D721Med (cell line): ENCODE measurements at regions not wholly inside any gene's neighbourhood (a gene's known extent, or its start where the extent isn't known, plus 50 kb on each side); places are given as distances from the start of the nearest gene placed in this dataset.
"Not testable (repeated sequence)": the region's sequence is repeated elsewhere in the genome, so short reads cannot be mapped to it uniquely, and the experiment has no call there.

Experiments used
- DNase-seq: peaks from one replicate; pipeline ENCODE4 v3.0.0; 2011; ENCODE audit warnings: low spot score; ENCODE audit not compliant: insufficient read length
- FAIRE-seq: peaks from 2 replicates; lab custom pipeline; 2011; peaks lifted over from hg19 to GRCh38; lab: Jason Lieb, UNC
- TF ChIP-seq, protein P1 (sequence below): IDR thresholded peaks from 2 replicates; pipeline ENCODE4 v1.5.1; 2012; ENCODE audit warnings: mild to moderate bottlenecking, control low read depth; ENCODE audit not compliant: insufficient read depth; ENCODE audit errors: missing control alignments

- FAIRE-seq (no peak), DNase-seq (no peak)
- TF ChIP-seq, protein P1, sequence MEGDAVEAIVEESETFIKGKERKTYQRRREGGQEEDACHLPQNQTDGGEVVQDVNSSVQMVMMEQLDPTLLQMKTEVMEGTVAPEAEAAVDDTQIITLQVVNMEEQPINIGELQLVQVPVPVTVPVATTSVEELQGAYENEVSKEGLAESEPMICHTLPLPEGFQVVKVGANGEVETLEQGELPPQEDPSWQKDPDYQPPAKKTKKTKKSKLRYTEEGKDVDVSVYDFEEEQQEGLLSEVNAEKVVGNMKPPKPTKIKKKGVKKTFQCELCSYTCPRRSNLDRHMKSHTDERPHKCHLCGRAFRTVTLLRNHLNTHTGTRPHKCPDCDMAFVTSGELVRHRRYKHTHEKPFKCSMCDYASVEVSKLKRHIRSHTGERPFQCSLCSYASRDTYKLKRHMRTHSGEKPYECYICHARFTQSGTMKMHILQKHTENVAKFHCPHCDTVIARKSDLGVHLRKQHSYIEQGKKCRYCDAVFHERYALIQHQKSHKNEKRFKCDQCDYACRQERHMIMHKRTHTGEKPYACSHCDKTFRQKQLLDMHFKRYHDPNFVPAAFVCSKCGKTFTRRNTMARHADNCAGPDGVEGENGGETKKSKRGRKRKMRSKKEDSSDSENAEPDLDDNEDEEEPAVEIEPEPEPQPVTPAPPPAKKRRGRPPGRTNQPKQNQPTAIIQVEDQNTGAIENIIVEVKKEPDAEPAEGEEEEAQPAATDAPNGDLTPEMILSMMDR = no peak
These were observed 193.5 kb upstream of the NDUFV2 start for GRCh38 chr18:8908792-8909510.

GRCh38 chr18:8910186-8910822 is 192.2 kb upstream of the NDUFV2 start:
- DNase-seq (no peak), FAIRE-seq (no peak)
- TF ChIP-seq, protein P1 = no peak

DNA sequence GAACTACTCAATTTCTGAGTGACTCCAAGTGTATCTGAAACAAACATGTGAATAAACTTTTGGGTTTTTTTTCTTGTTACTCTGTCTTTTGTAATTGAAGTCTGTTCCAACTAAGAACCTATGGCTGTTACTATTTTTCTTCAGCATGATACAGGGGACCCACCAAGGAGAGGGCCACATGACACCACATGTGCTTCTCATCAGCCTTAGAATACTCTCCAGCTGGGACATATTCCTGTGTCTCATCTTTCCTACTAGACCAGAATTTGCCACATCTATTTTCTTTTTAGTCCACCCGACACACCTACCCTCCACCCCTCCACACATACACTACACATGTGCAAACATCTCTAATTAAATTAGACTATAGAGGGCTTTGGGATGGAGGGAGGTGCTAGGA is 191.7 kb upstream of the NDUFV2 start:
- no peak for FAIRE-seq

DNA sequence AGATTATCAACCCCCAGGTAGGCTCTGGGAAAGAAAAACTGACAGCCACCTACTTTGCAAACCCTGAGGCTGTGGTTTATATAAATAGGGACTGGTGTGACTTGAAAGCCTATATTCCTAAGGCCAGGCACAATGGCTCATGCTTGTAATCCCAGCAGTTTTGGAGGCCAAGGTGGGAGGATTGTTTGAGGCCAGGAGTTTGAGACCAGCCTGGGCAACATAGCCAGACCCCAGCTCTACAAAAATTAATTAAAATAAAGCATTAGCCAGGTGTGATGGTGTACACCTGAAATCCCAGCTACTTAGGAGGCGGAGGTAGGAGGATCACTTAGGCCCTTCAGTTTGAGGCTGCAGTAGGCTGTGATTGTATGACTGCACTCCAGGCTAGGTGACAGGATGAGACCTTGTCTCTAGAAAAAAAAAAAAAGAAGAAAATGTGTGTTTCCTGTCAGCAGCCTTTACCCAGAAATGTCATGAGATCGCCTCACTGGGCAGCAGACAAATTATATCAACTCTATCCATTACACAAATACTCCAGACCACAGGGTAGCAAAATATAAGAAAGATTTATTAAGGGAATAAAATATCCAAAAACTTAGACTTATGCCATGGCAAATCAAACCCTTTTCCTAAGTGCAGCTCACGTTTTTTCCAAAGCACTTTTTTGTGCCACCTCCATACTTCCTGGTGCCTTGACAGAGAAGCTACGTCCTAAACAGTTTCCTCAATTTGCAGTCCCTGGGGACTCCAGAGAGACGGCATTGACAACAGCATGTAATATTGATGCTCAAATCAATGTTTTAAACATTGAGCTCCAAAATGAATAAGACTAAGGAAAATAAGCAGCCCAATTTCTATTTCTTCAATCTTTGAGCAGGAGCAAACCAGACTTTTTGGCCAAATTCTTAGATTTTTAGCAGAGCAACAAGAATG is 190.8 kb upstream of the NDUFV2 start:
- FAIRE-seq = no peak
- DNase-seq = no peak
- TF ChIP-seq, protein P1 = no peak

More for the DNA sequence above, 191.7 kb upstream of the NDUFV2 start:
- no peak for DNase-seq
- TF ChIP-seq, protein P1 = no peak

- TF ChIP-seq, protein P1 = no peak
- DNase-seq = no peak
- no peak for FAIRE-seq
These were observed 189.9 kb upstream of the NDUFV2 start for GRCh38 chr18:8912348-8913326.

DNA sequence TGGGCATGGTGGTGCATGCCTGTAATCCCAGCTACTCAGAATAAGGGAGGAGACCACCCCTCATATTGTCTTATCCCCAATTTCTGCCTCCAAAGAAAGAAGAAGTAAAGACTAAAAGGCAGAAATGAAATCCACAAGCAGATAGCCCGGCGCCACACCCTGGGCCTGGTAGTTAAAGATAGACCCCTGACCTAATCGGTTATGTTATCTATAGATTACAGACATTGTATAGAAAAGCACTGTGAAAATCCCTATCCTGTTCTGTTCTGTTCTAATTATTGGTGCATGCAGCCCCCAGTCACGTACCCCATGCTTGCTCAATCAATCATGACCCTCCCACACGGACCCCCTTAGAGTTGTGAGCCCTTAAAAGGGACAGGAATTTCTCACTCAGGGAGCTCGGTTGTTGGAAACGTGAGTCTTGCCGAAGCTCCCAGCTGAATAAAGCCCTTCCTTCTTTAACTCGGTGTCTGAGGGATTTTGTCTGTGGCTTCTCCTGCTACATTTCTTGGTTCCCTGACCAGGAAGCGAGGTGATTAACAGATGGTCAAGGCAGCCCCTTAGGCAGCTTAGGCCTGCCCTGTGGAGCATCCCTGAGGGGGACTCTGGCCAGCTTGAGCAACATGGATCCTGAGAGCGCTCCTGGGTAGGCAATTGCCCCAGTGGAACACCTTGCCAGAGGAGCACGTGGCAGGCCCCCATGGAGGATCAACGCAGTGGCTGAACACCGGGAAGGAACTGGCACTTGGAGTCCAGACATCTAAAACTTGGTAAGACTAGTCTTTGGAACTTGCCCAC is 188.7 kb upstream of the NDUFV2 start:
- DNase-seq, FAIRE-seq: not testable (repeated sequence)

- DNase-seq, FAIRE-seq: not testable (repeated sequence)
These were observed 187.9 kb upstream of the NDUFV2 start for GRCh38 chr18:8914404-8915264.
